ENCODE measurements at regions not wholly inside any gene's neighbourhood (a gene's known extent, or its start where the extent isn't known, plus 50 kb on each side); places are given as distances from the start of the nearest gene placed in this dataset.

DNA sequence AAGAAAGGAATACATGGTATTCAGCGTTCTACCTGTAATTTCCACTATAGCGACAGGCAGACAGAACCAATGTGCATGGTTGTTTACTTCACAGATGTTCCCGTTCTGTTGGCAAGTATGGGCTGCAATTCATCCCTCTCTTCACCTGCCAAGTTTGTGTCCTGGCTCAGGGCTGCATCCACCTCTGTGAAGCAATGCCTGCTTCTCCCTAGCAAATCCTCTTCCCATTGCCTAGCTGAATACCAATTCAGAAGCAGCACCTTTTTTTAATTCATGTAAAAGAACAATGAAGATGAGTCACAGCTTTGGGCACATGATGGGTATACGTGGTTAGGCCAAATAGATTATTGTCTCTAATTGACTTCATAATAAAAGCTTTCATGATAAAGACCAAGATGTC, 54.7 kb upstream of the LRATD1 start:
- no peak for TF ChIP-seq EZH2phosphoT487 (IDR thresholded peaks at IDR 0.05; ENCODE audit: borderline replicate concordance, low read depth, low read length)
- TF ChIP-seq, protein P1, sequence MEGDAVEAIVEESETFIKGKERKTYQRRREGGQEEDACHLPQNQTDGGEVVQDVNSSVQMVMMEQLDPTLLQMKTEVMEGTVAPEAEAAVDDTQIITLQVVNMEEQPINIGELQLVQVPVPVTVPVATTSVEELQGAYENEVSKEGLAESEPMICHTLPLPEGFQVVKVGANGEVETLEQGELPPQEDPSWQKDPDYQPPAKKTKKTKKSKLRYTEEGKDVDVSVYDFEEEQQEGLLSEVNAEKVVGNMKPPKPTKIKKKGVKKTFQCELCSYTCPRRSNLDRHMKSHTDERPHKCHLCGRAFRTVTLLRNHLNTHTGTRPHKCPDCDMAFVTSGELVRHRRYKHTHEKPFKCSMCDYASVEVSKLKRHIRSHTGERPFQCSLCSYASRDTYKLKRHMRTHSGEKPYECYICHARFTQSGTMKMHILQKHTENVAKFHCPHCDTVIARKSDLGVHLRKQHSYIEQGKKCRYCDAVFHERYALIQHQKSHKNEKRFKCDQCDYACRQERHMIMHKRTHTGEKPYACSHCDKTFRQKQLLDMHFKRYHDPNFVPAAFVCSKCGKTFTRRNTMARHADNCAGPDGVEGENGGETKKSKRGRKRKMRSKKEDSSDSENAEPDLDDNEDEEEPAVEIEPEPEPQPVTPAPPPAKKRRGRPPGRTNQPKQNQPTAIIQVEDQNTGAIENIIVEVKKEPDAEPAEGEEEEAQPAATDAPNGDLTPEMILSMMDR (conservative IDR thresholded peaks at IDR 0.05; ENCODE audit: low read length) = no peak
